ENCODE measurements at regions not wholly inside any gene's neighbourhood (a gene's known extent, or its start where the extent isn't known, plus 50 kb on each side); places are given as distances from the start of the nearest gene placed in this dataset.

DNA sequence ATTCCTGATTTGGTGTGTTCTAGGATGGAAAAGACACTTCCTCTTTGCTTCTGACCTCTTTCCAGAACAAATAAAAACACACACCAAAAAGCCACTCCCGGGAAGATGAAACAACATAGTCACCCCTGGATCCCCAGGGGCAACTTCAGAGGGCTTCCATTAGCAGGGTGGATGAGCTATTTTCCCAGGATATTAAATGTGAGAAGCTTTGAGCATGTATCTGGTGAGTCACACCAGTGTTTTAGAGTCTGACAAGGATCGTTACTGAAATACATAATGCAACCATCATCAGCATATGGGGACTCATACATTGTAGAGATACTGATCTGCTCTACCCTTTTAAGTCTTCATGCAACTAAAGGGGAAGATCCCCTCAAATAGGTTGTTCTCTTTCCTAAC lies 115.5 kb upstream of the ZNF438 start:
- Histone ChIP-seq H3K27ac (peak overlapping the region; percentile 10), H3K4me1 (peaks cover 16% of the 10 kb centered on the region), H3K9me3 (no peaks in the 10 kb centered on the region), H3K36me3 (ENCODE audit: insufficient read depth in 1 of 2, low read depth in 1 of 2) (no peaks in the 10 kb centered on the region), H3K27me3 (ENCODE audit: insufficient read depth in 3 of 3, low read length in 2 of 3) (no peaks in the 10 kb centered on the region), H3K4me3 (no peak overlapping the region)
- TF ChIP-seq, protein P1, sequence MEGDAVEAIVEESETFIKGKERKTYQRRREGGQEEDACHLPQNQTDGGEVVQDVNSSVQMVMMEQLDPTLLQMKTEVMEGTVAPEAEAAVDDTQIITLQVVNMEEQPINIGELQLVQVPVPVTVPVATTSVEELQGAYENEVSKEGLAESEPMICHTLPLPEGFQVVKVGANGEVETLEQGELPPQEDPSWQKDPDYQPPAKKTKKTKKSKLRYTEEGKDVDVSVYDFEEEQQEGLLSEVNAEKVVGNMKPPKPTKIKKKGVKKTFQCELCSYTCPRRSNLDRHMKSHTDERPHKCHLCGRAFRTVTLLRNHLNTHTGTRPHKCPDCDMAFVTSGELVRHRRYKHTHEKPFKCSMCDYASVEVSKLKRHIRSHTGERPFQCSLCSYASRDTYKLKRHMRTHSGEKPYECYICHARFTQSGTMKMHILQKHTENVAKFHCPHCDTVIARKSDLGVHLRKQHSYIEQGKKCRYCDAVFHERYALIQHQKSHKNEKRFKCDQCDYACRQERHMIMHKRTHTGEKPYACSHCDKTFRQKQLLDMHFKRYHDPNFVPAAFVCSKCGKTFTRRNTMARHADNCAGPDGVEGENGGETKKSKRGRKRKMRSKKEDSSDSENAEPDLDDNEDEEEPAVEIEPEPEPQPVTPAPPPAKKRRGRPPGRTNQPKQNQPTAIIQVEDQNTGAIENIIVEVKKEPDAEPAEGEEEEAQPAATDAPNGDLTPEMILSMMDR (IDR thresholded peaks at IDR 0.05): no peak
- WGBS, 3 donors: 45 to 58% (median 52%) methylated on average over 2 of the region's 2 CpGs
- ATAC-seq: peak in 3 of 4 donors; percentile 31 to 42 (median 40)
- intact Hi-C loops (cut with DNase I): no loop called here
- no peak for DNase-seq

DNA sequence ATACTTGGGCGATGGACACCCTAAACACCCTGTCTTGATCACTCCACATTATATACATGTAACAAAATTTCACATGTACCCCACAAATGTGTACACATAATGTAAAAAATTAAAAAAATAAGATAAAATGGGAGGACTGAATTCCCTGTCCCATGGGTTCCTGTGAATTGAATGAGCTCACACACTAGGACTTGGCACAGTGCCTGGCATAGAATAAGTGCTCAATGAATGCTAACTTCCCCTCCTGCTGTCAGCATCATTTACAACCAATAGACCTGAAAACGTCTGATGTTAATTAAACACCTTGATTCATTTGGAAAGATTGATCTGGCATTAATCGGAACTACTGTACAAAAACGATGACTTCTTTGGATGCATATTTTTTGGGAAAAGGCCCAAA lies 117.3 kb upstream of the ZNF438 start:
- Histone ChIP-seq H3K4me3 (no peak overlapping the region), H3K27ac (no peak overlapping the region), H3K4me1 (peaks cover 21% of the 10 kb centered on the region), H3K9me3 (no peaks in the 10 kb centered on the region), H3K27me3 (ENCODE audit: insufficient read depth in 3 of 3, low read length in 2 of 3) (no peaks in the 10 kb centered on the region), H3K36me3 (ENCODE audit: insufficient read depth in 1 of 2, low read depth in 1 of 2) (no peaks in the 10 kb centered on the region)
- no peak for DNase-seq
- whole genome bisulfite sequencing, 3 donors: 79 to 84% (median 82%) methylated on average over 4 of the region's 4 CpGs
- TF ChIP-seq, protein P1 (IDR thresholded peaks at IDR 0.05): no peak
- intact Hi-C loops (cut with DNase I): no loop called here
- no peak for ATAC-seq

DNA sequence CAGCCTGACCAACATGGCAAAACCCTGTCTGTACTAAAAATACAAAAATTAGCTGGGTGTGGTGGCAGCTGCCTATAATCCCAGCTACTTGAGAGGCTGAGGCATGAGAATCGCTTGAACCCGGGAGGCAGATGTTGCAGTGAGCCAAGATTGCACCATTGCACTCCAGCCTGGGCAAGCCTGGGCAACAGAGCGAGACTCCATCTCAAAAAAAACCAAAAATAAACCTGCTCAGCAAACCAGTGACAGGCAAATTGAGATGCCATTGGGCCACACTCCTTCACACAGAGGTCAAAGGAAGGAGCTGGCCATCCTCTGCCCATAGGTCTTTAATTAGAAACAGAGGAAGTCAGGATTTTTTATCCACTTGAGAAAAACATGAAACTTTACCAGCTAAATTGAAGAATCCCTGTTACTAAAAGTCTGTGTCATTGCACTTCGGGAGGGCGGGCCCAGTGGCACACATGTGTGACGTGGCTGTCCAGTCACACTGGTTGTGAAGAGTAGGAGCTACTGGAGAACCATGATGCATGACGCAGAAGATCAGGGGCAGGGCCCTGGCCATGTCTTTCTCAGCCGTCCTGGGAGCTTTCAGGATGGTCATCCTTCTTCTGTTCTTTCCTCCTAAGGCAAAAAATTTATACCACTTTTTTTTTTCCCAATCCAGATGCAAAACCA lies 118.3 kb upstream of the ZNF438 start:
- intact Hi-C loops (cut with DNase I): no loop called here
- Histone ChIP-seq H3K36me3 (ENCODE audit: insufficient read depth in 1 of 2, low read depth in 1 of 2) (no peaks in the 10 kb centered on the region), H3K4me1 (peaks cover 21% of the 10 kb centered on the region), H3K9me3 (no peaks in the 10 kb centered on the region), H3K4me3 (no peak overlapping the region), H3K27me3 (ENCODE audit: insufficient read depth in 3 of 3, low read length in 2 of 3) (no peaks in the 10 kb centered on the region), H3K27ac (no peak overlapping the region)
- DNase-seq (no peak), ATAC-seq (no peak)
- 73 to 88% (median 77%) methylated on average over 8 of the region's 8 CpGs for WGBS, 3 donors
- TF ChIP-seq, protein P1 (IDR thresholded peaks at IDR 0.05): no peak

DNA sequence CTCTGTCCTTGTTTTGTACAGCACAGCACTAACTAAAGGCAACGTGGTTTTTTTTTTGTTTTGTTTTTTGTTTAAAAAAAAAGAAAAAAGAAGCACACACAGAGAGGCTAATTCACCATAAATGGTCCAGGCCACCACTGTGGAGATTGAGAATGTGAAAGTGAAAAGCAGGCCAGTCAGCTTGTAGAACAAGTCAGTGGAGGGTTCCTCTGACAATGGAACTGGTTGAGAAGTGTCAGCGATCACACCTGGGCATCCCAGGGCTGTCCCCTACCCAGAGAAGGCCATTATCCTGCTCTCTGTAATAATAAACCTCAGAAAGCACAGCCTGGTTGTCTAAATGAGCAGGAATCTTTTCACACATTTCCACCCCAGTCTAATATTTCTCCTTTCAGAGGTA lies 119.6 kb upstream of the ZNF438 start:
- Histone ChIP-seq H3K4me3 (no peak overlapping the region), H3K36me3 (ENCODE audit: insufficient read depth in 1 of 2, low read depth in 1 of 2) (no peaks in the 10 kb centered on the region), H3K27me3 (ENCODE audit: insufficient read depth in 3 of 3, low read length in 2 of 3) (no peaks in the 10 kb centered on the region), H3K27ac (no peak overlapping the region), H3K9me3 (no peaks in the 10 kb centered on the region), H3K4me1 (peaks cover 14% of the 10 kb centered on the region)
- intact Hi-C loops (cut with DNase I): no loop called here
- DNase-seq (no peak), ATAC-seq (no peak)
- TF ChIP-seq, protein P1 (IDR thresholded peaks at IDR 0.05): no peak
- WGBS, 3 donors: 65 to 72% (median 70%) methylated on average over 2 of the region's 2 CpGs
